ENCODE measurements at regions not wholly inside any gene's neighbourhood (a gene's known extent, or its start where the extent isn't known, plus 50 kb on each side); places are given as distances from the start of the nearest gene placed in this dataset.

- POLR2A ChIA-PET: no interaction called here
- Mint-ChIP-seq H3K27ac (no peak overlapping the region), H3K9me3 (no peaks in the 10 kb centered on the region), H3K4me3 (no peak overlapping the region), H3K27me3 (no peaks in the 10 kb centered on the region), H3K4me1 (no peaks in the 10 kb centered on the region), H3K36me3 (ENCODE audit: low read depth) (no peaks in the 10 kb centered on the region)
- ATAC-seq (ENCODE audit: low read depth) (no peak), DNase-seq (no peak)
- no peak for TF ChIP-seq CTCF (IDR thresholded peaks at IDR 0.05)
- CTCF ChIA-PET: no interaction called here
- intact Hi-C loops (cut with micrococcal nuclease): no loop called here
These were observed 122.9 kb upstream of the SOX11 start for GRCh38 chr2:5569256-5569655.

GRCh38 chr2:5576015-5576414 lies 116.2 kb upstream of the SOX11 start:
- ChIA-PET POLR2A (no interaction called here), CTCF (no interaction called here)
- no peaks in the 10 kb centered on the region for H3K4me1 Mint-ChIP-seq
- H3K27ac Mint-ChIP-seq: no peak overlapping the region
- no peaks in the 10 kb centered on the region for H3K27me3 Mint-ChIP-seq
- no peak for DNase-seq
- intact Hi-C loops (cut with micrococcal nuclease): no loop called here
- no peak for ATAC-seq (ENCODE audit: low read depth)
- H3K36me3 Mint-ChIP-seq (ENCODE audit: low read depth): no peaks in the 10 kb centered on the region
- no peak overlapping the region for H3K4me3 Mint-ChIP-seq
- peaks cover 2% of the 10 kb centered on the region for H3K9me3 Mint-ChIP-seq
- no peak for TF ChIP-seq CTCF (IDR thresholded peaks at IDR 0.05)

GRCh38 chr2:5587766-5588165 lies 104.4 kb upstream of the SOX11 start:
- CTCF ChIA-PET: no interaction called here
- peaks cover 2% of the 10 kb centered on the region for H3K9me3 Mint-ChIP-seq

GRCh38 chr2:5588601-5589000 lies 103.6 kb upstream of the SOX11 start:
- no peaks in the 10 kb centered on the region for H3K27me3 Mint-ChIP-seq
- DNase-seq (no peak), ATAC-seq (ENCODE audit: low read depth) (no peak)
- H3K9me3 Mint-ChIP-seq: peaks cover 2% of the 10 kb centered on the region
- H3K36me3 Mint-ChIP-seq (ENCODE audit: low read depth): no peaks in the 10 kb centered on the region
- TF ChIP-seq CTCF (IDR thresholded peaks at IDR 0.05): no peak
- CTCF ChIA-PET: no interaction called here
- POLR2A ChIA-PET: no interaction called here
- intact Hi-C loops (cut with micrococcal nuclease): no loop called here
- H3K4me3 Mint-ChIP-seq: no peak overlapping the region
- no peaks in the 10 kb centered on the region for H3K4me1 Mint-ChIP-seq
- H3K27ac Mint-ChIP-seq: no peak overlapping the region

More at GRCh38 chr2:5587766-5588165, 104.4 kb upstream of the SOX11 start:
- no peak overlapping the region for H3K4me3 Mint-ChIP-seq
- no peak for ATAC-seq (ENCODE audit: low read depth)
- POLR2A ChIA-PET: no interaction called here
- H3K36me3 Mint-ChIP-seq (ENCODE audit: low read depth): no peaks in the 10 kb centered on the region
- H3K27me3 Mint-ChIP-seq: no peaks in the 10 kb centered on the region
- no peaks in the 10 kb centered on the region for H3K4me1 Mint-ChIP-seq
- intact Hi-C loops (cut with micrococcal nuclease): no loop called here
- TF ChIP-seq CTCF (IDR thresholded peaks at IDR 0.05): no peak
- no peak overlapping the region for H3K27ac Mint-ChIP-seq
- no peak for DNase-seq

- no peak for ATAC-seq (ENCODE audit: low read depth)
These were observed 103.0 kb upstream of the SOX11 start for GRCh38 chr2:5589183-5589582.

More at GRCh38 chr2:5589183-5589582, 103.0 kb upstream of the SOX11 start:
- DNase-seq: no peak
- Mint-ChIP-seq H3K9me3 (peaks cover 2% of the 10 kb centered on the region), H3K36me3 (ENCODE audit: low read depth) (no peaks in the 10 kb centered on the region), H3K4me1 (no peaks in the 10 kb centered on the region), H3K4me3 (no peak overlapping the region), H3K27me3 (no peaks in the 10 kb centered on the region), H3K27ac (no peak overlapping the region)
- no peak for TF ChIP-seq CTCF (IDR thresholded peaks at IDR 0.05)
- intact Hi-C loops (cut with micrococcal nuclease): no loop called here
- ChIA-PET CTCF (no interaction called here), POLR2A (no interaction called here)

Measured in activated B cell treated with CpG ODN at 0.5 μM for 24 hours (primary cell).